ENCODE measurements at regions not wholly inside any gene's neighbourhood (a gene's known extent, or its start where the extent isn't known, plus 50 kb on each side); places are given as distances from the start of the nearest gene placed in this dataset.

- 60% methylated on average over 1 of the region's 1 CpG; no CpG with 5 or more reads in 1 of the 2 experiments for WGBS, 2 experiments (ENCODE audit: extremely low coverage in 2 of 2, insufficient read length in 1 of 2)
- DNase-seq: no peak
- H3K4me3 ChIP-seq (ENCODE audit: insufficient read depth, low read depth, low read length): no peak overlapping the region
- no peak overlapping the region for H2AK5ac ChIP-seq (ENCODE audit: low read depth, low read length)
- no peak overlapping the region for H4K8ac ChIP-seq (ENCODE audit: low read depth in 2 of 2, low read length in 2 of 2)
- H3K27me3 ChIP-seq (ENCODE audit: control insufficient read depth, insufficient read depth, low read length): no peaks in the 10 kb centered on the region
- in situ Hi-C loops (cut with MboI; ENCODE audit: low sequenced_read_pairs): no loop called here
- H3K27ac ChIP-seq (ENCODE audit: insufficient read depth, low read length): no peak overlapping the region
- no TSS peak for BruUV-seq (replicated peaks)
- TF ChIP-seq RFX5 (IDR thresholded peaks at IDR 0.05; ENCODE audit: low read depth, low read length): no peak
- no peak for TF ChIP-seq NFE2L2 (IDR thresholded peaks at IDR 0.05; ENCODE audit: low read depth, low read length)
- no peak for TF ChIP-seq POLR2A (IDR thresholded peaks at IDR 0.05; ENCODE audit: low read depth, low read length)
- TF ChIP-seq CHD1 (IDR thresholded peaks at IDR 0.05; ENCODE audit: low read depth, low read length): no peak
- no peak for TF ChIP-seq RAD21 (IDR thresholded peaks at IDR 0.05; ENCODE audit: low read length)
- TF ChIP-seq CTCF (conservative IDR thresholded peaks at IDR 0.05; ENCODE audit: low read depth, low read length): no peak
- no peak for TF ChIP-seq MAZ (IDR thresholded peaks at IDR 0.05; ENCODE audit: borderline replicate concordance, low read depth, low read length)
- no peak for TF ChIP-seq ELK1 (IDR thresholded peaks at IDR 0.05; ENCODE audit: borderline replicate concordance, low read depth, low read length)
- TF ChIP-seq MXI1 (IDR thresholded peaks at IDR 0.05; ENCODE audit: borderline replicate concordance, low read depth, low read length): no peak
- TF ChIP-seq FOS (IDR thresholded peaks at IDR 0.05; ENCODE audit: low read depth, low read length): no peak
- no peaks in the 10 kb centered on the region for H4K20me1 ChIP-seq (ENCODE audit: insufficient read depth, low read length)
- H2AFZ ChIP-seq (replicated peaks; ENCODE audit: low read length, poor library complexity): no peak overlapping the region
- H2BK20ac ChIP-seq (ENCODE audit: low read depth, low read length): no peak overlapping the region
- H3K18ac ChIP-seq (ENCODE audit: low read depth, low read length): no peak overlapping the region
- H3K4me2 ChIP-seq (ENCODE audit: low read depth, low read length): no peak overlapping the region
- H3K4ac ChIP-seq (ENCODE audit: low read depth, low read length): no peak overlapping the region
- dilution Hi-C loops (cut with HindIII; ENCODE audit: low sequenced_read_pairs, unreplicated experiment): no loop called here
- no peak overlapping the region for H3K14ac ChIP-seq (replicated peaks; ENCODE audit: low read depth, low read length)
- no peak overlapping the region for H2BK5ac ChIP-seq (ENCODE audit: low read depth, low read length, poor library complexity, severe bottlenecking)
- H3K9ac ChIP-seq (ENCODE audit: low read depth, low read length): no peak overlapping the region
- H3K56ac ChIP-seq (ENCODE audit: extremely low read depth, insufficient read depth, low read length): no peak overlapping the region
- H3K79me1 ChIP-seq (ENCODE audit: low read depth in 1 of 2, low read length in 2 of 2): no peaks in the 10 kb centered on the region
- no peak overlapping the region for H2AK9ac ChIP-seq (replicated peaks; ENCODE audit: low read depth, low read length, poor library complexity)
- intact Hi-C loops (cut with micrococcal nuclease): no loop called here
- ChIA-PET CTCF (no interaction called here), POLR2A (ENCODE audit: unreplicated experiment) (no interaction called here)
- no peaks in the 10 kb centered on the region for H3K36me3 ChIP-seq (ENCODE audit: control insufficient read depth, insufficient read depth, low read length)
- H2BK120ac ChIP-seq (ENCODE audit: low read depth, low read length): no peak overlapping the region; the same call in 1 of the 2 replicates
- H3K23ac ChIP-seq (ENCODE audit: low read depth, low read length): no peak overlapping the region
- H2BK15ac ChIP-seq (ENCODE audit: low read depth, low read length): no peak overlapping the region
- H3K9me3 ChIP-seq (ENCODE audit: control insufficient read depth, insufficient read depth, low read length): no peaks in the 10 kb centered on the region
- no peak for ATAC-seq (ENCODE audit: low read depth)
- no peak overlapping the region for H4K91ac ChIP-seq (ENCODE audit: insufficient read depth, low read depth, low read length)
- H3K9me1 ChIP-seq (ENCODE audit: insufficient read depth, low read length): no peaks in the 10 kb centered on the region
- H3K4me1 ChIP-seq (ENCODE audit: control insufficient read depth, insufficient read depth, low read length): no peaks in the 10 kb centered on the region
- H4K5ac ChIP-seq (ENCODE audit: low read depth, low read length): no peak overlapping the region
Observed at GRCh38 chr17:71682174-71682494, 438.7 kb upstream of the SOX9 start.

All from IMR-90 (cell line).